ENCODE measurements at regions not wholly inside any gene's neighbourhood (a gene's known extent, or its start where the extent isn't known, plus 50 kb on each side); places are given as distances from the start of the nearest gene placed in this dataset.

- no peak for DNase-seq
Observed at GRCh38 chr16:85294810-85295508, 182.7 kb upstream of the CIBAR2 start.

DNA sequence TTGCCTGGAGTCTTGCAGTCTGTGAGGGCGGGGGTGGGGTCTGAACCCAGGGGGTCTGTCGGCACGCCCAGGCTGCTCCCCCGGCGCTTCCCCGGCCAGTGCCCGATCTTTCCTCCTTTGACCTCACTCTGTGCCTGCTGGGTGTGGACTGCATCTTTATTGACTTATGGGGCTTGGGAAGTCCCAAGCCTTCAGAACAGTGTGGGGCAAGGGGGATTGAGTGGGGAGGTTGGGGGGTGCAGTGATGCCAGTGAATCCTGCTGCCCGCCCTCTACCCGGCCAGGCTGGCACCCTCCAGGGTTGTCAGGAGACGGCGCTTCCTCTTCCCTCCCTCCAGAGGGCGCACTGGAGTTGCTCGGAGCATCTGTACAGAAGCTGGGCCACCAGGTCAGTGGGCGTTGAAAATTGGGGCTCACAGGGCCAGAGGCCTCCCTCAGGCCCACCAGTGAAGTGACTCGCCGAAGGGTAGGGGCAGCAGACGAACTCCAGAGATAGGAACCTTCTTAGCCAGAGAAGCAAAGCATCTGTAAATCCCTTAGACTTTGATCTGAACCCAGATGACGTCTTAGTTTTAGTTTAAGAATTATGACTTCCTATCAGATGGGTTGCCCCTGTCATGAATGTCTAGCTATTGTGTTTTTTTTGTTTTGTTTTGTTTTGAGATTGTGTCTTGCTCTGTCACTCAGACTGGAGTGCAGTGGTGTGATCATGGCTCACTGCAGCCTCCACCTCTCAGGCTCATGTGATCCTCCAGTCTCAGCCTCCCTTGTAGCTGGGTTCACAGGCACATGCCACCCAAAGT is 184.8 kb upstream of the CIBAR2 start:
- peak; percentile 25 for DNase-seq

DNA sequence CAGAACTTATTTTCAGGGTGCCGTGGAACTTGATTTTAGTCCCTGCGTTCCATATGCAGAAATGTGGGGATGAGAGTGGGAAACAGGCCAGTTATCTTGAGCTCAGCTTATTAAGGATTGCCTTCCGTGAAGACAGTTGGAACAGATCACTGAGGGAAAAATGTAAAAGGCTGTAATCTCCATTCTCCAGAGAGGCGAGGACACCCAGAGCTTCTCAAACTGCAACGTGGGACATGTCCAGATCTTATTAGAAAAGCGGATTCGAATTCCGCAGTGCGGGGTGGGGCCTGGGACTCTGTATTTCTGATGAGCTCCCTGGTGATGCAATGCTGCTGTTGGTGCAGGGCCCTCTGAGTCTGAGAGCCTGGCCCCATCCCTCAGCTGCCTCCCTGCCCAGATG is 185.6 kb upstream of the CIBAR2 start:
- DNase-seq, result no peak

- no peak for DNase-seq
Observed at GRCh38 chr16:85300406-85300968, 188.2 kb upstream of the CIBAR2 start.

GRCh38 chr16:85301231-85301630 is 189.0 kb upstream of the CIBAR2 start:
- no peak for DNase-seq

GRCh38 chr16:85302018-85302847 is 190.0 kb upstream of the CIBAR2 start:
- DNase-seq, result no peak

GRCh38 chr16:85302848-85303353 is 190.6 kb upstream of the CIBAR2 start:
- no peak for DNase-seq

GRCh38 chr16:85303354-85303883 is 191.1 kb upstream of the CIBAR2 start:
- no peak for DNase-seq

DNA sequence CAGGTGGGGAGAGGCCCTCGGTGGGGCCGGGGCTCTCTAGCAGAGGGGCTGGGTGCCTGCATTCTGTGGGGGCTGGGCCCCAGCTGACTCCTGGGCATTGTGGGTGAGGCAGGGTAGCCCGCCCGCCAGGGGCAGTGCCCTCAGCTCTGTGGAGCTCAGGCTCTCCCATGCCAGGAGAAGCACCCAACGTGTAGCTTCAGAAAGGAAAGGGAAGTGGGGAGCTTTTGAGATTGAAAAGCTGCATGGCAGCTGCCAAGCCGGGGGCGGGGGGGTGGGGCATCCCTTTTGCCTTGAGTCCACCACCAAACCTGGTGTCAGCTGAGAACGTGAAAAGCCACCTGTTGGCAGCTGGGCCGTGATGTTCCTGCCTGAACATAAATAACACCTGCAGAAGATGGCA is 192.1 kb upstream of the CIBAR2 start:
- DNase-seq, result no peak

GRCh38 chr16:85306071-85306792 is 194.0 kb upstream of the CIBAR2 start:
- no peak for DNase-seq

DNA sequence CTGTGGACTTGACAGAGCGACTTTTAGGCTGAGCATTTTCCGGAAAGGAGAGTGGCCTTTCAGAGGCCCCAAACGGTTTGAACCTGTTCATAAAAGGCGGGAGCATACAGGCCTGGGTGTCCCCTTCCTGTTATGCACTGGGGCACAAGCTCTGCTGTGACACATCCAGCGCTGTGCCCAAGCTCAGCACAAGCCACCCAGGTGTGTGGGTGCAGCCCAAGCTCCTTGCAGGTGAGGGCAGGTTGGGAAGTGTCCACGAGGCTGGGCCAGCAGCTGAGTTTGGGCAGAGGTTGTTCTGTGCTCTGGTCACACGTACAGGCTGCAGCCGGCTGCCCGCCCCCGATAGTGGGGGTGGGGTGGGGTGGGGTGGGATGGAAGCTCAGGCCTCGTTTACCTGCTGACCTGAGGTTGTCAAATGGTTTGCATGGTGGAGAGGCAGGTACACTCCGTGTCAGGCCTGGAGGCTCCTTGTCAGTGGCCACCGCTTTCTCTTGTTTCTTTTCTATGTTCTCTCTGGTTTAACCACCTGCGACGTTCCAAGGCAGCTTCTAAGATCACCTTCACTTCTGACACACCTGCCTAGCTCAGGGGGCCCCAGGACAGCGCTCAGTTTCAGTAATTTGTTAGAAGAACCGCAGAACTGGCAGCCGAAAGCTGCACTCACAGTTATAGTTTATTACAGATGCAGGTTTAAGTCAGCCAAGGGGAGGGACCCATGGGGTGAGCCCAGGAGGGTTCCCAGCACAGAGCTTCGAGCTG is 194.7 kb upstream of the CIBAR2 start:
- no peak for DNase-seq

GRCh38 chr16:85307552-85308364 is 195.5 kb upstream of the CIBAR2 start:
- no peak for DNase-seq

DNA sequence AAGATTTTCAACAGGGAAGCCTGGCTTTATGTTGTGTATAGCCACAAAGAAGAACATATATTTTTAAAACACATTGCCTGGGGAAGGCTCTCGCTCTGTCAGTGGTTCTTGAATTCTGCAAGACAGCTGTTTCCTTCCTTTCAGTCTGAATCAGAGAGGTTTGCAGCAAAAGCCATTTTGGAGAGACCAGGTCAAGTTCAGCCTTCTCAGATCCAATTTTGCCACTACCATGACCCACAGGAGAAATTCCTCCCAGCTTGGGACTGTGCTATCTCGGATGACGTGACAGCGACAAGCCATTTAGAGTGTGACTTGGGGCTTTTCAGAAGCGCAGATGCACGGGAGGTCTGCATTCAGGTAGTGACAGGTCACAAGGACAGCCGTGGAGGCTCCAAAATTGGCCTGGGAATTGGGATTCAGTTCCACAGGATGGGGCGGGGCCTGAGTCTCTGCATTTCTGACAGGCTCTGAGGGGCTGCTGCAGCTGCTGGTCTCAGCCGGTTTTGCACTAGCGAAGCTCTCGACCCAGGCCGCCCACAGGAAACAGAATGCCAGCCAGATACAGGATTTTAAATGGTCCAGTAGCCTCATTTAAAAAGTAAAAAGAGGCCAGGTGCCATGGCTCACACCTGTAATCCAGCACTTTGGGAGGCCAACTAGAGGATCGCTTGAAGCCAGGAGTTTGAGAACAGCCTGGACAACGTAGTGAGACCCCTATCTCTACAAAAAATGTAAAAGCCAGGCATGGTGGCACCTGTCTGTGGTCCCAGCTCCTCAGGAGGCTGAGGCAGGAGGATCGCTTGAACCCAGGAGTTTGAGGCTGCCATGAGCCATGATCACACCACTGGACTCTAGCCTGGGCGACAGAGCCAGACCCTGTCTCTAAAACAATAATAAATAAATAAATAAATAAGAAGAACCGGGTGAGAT is 196.6 kb upstream of the CIBAR2 start:
- no peak for DNase-seq

- no peak for DNase-seq
Observed at GRCh38 chr16:85309656-85310587, 197.7 kb upstream of the CIBAR2 start.

- no peak for DNase-seq
Observed at GRCh38 chr16:85310868-85311585, 198.8 kb upstream of the CIBAR2 start.

GRCh38 chr16:85311741-85312140 is 199.5 kb upstream of the CIBAR2 start:
- DNase-seq, result no peak

- no peak for DNase-seq
Observed at GRCh38 chr16:85312174-85312573, 199.9 kb upstream of the CIBAR2 start.

Measured in COR-L47 (cell line).